Femur (tissue), 1 donor: ENCODE measurements at regions not wholly inside any gene's neighbourhood (a gene's known extent, or its start where the extent isn't known, plus 50 kb on each side); places are given as distances from the start of the nearest gene placed in this dataset.
"Not testable (repeated sequence)": the region's sequence is repeated elsewhere in the genome, so short reads cannot be mapped to it uniquely, and the experiment has no call there.

Source experiments
- DNase-seq: peaks from one replicate; pipeline ENCODE4 v3.0.0-alpha.2; 2017

GRCh38 chr2:116776556-116776955 lies 1037.9 kb upstream of the DDX18 start:
- DNase-seq, result no peak

- DNase-seq, result no peak
Measured at GRCh38 chr2:116787848-116788247, 1026.6 kb upstream of the DDX18 start.

DNA sequence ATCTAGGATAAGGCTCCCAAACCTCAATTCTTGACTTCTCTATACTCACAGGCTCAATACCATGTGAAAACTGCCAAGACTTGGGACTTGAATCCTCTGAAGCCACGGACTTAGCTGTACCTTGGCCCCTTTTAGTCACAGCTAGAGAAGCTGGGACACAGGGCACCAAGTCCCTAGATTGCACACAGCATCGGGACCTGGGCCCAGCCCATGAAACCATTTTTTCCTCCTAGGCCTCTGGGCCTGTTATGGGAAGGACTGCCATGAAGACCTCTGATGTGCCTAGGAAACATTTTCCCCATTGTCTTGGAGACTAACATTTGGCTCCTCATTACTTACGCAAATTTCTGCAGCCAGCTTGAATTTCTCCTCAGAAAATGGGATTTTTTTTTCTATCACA lies 1011.8 kb upstream of the DDX18 start:
- DNase-seq, result no peak

DNA sequence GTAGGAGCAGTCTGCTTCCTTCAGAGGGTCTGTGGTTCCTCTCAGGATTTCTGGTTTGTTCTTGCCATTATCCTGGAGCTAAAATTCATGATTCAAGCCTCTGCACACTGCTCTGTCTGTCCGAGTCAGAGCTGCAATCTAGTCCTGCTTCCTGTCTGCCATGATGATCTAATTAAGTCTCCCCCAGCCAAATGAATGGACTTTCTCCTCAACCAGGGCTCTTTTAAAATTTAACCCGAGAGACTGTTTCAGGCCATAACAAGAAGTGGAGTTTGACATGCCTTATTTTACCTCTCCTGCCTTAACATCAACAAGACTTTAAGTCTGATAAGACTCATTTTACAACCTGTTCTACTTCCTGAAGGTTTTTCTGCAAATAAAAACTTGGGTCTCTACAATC lies 1009.6 kb upstream of the DDX18 start:
- no peak for DNase-seq

GRCh38 chr2:116806505-116806904 lies 1008.0 kb upstream of the DDX18 start:
- DNase-seq, result not testable (repeated sequence)

GRCh38 chr2:116809109-116809508 lies 1005.4 kb upstream of the DDX18 start:
- DNase-seq, result no peak

- no peak for DNase-seq
Measured at GRCh38 chr2:116810071-116810470, 1004.4 kb upstream of the DDX18 start.

GRCh38 chr2:116810645-116811044 lies 1003.8 kb upstream of the DDX18 start:
- no peak for DNase-seq

- no peak for DNase-seq
Measured at GRCh38 chr2:116819355-116819754, 995.1 kb upstream of the DDX18 start.

DNA sequence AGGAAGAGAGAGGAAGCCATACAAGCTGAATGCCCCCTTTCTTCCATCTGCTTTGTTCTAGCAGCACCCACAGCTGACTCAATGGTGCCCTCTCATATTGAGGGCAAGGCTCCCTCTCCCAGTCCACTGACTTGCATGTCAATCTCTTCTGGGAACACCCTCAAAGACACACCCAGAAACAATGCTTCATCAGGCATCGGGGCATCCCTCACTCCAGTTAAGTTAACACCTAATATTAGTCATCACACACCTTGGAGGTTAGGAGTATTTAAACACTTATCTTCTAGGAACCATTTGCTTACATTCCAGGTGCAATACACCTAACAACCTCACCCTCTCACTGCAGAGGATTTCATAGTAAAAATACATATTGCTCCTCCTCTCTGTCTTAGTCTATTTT lies 993.5 kb upstream of the DDX18 start:
- DNase-seq, result no peak

DNA sequence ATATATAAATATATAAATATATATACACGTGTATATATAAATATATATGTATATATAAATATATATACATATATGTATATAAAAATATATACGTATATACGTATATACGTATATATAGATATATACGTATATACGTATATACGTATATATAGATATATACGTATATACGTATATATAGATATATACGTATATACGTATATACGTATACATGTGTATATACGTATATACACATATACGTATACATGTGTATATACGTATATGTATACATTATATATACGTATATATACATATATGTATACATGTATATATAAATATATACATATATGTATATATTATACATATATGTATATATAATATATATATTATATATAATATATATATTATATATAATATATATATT lies 984.9 kb upstream of the DDX18 start:
- DNase-seq, result not testable (repeated sequence)

GRCh38 chr2:116832148-116832547 lies 982.3 kb upstream of the DDX18 start:
- no peak for DNase-seq

- no peak for DNase-seq
Measured at GRCh38 chr2:116833052-116833451, 981.4 kb upstream of the DDX18 start.

DNA sequence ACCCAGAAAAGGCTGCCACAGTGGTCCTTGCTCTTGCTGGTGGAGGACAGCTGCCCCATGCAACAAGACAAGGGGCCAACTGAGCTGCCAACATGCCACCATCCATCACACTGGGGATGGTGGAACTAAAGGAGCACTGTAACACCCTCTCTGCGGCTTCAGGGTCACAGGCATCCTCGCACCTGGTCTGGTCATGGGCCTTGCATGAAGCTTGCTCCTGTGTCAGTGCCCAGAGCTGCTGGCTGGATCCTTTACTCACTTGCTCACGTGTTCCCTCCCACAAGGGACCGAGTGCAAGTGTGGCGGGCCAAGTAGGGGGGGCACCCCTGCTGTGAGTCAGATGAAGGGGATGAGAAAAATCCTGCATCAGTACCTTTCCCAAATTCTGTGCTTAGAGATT lies 972.3 kb upstream of the DDX18 start:
- no peak for DNase-seq

GRCh38 chr2:116859708-116860107 lies 954.8 kb upstream of the DDX18 start:
- no peak for DNase-seq

- no peak for DNase-seq
Measured at GRCh38 chr2:116874021-116874420, 940.5 kb upstream of the DDX18 start.

DNA sequence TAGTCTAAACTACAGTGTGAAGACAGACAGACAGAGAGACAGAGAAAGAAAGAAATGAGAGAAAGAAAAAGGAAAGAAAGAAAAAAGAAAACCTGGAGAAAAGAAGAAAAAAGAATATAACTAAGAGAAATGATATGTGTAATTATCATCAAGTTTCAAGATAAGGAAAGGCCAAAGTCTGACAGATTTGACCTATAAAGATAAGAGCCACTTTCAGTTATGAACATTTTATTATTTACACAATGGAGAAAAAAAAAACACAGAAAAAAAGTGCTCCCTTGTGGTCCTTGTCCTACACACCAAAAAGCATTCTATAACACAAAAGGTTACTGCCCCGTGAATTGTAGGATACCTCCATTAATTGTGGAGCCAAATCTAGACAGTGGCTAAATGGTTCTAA lies 937.2 kb upstream of the DDX18 start:
- DNase-seq, result no peak

DNA sequence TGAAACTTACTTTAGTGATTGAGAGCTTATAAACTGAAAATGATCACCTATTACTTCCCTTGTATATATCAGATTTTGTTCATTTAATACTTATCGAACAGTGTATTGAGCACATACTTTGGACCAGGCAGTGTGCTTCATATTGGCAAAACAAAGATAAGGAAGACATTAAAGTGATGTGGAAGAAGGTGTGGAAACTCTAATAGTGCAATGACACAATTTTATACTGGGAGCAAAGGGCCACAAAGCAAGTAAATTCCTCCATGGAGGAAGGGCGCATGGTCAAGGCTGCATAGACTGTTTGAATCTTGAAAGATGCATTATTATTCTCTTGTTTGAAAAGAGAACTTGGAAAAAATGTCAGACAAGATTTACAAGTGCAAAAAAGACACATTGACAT lies 936.5 kb upstream of the DDX18 start:
- DNase-seq, result no peak

DNA sequence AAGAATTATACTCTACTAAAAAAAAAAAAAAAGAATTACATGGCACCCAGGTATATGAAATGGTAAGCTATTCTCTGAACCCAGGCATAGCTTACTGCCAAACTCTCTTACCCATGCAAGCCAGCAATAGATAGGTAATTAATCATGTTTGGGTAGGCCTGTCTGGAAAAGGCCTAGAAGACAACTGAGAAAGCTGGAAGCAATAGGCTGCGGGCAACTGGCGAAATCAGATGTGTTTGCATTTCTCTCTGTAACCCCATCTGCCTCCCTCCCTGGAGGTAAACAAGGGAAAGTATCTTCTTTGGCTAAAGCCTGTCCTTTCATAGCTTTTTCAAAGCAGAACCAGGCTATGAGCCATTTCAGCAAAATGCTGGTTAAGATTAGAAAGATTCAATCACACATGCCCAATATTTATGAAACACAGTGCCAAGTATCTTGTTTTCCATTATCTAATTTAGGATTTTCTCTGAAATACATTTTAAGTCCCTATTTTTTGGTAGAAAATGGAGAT lies 934.8 kb upstream of the DDX18 start:
- DNase-seq, result no peak

- no peak for DNase-seq
Measured at GRCh38 chr2:116891191-116891590, 923.3 kb upstream of the DDX18 start.

DNA sequence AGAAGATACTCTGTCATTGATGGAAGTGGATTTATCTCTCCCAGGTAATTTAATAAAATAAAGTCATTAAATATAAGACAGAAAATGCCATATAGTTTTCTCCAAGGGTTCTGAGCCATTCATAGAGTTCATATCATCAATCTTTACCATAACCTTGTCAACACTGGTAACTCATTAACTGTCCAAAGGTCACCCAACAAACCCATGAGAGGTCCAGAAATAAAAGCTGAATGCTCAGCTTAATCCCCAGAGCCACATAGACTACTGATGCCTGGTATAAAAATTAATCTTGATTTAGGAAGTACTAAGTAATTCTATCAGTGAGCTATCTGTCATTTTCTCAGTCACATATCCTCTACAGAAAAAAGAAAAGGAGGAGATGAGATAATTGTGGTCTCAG lies 903.0 kb upstream of the DDX18 start:
- DNase-seq, result no peak

GRCh38 chr2:116915673-116916072 lies 898.8 kb upstream of the DDX18 start:
- DNase-seq, result no peak

DNA sequence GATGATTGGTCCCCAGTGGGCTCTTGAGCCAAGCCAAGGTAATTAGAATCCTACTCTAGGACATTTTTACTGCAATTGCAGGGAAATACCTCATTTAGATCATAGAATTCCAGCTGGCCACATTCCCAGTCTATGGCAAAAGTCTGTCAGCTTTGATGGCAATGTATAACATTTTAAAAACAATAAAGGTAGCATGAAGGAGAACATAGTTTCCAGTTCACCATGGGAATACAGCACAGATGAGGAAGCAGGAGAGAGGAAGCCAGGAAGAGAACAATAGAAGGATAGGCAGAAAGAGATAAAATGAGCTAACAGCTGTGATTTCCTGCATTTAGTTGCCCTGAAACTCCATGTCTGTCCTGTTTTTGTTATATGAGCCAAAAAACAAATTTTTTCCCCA lies 897.3 kb upstream of the DDX18 start:
- no peak for DNase-seq

DNA sequence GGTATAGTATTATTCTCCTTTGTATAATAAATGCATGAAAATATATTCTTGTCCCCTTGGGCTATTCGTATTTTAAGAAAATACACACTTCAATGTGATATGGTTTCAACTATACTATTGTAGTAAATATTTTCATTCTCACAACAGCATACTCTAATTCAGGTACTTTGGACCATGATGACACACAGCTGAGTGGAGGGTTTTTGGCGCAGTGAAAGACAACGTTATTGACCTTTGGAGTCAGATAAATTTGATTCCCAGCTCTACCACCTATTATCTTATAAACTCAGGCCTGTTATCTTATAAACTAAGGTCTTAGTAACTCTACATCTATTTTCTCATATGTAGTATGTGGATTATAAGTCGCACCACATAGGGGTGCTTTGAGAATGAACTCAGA lies 895.9 kb upstream of the DDX18 start:
- no peak for DNase-seq

- DNase-seq, result no peak
Measured at GRCh38 chr2:116922414-116922813, 892.1 kb upstream of the DDX18 start.

DNA sequence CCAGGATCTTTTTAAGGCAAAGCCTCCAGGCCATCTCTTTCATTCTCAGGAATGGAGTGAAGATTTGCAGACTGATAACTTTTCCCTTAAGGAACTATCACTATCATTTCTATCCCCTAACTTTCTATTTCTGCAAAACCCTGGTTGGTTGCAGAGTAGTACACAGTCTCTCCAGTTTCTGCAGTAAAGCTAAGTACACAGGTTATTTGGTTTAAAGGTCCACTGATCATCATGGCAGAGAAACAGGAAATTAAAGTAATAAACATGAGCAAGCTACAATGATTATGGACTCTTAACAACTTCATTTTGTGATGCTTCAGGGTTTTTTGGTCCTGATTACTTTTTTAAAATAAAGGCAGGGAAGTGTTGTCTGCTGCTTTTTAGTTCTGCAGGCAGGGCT lies 890.0 kb upstream of the DDX18 start:
- DNase-seq, result no peak
